GM21423 (cell line): ENCODE measurements at regions not wholly inside any gene's neighbourhood (a gene's known extent, or its start where the extent isn't known, plus 50 kb on each side); places are given as distances from the start of the nearest gene placed in this dataset.

Source experiments
- ATAC-seq: cut with Tn5 transposase; IDR thresholded peaks from one replicate; pipeline ENCODE4 v1.9.1; 2021; ENCODE audit warnings: mild to moderate bottlenecking, moderate library complexity; ENCODE audit not compliant: unreplicated experiment

GRCh38 chr17:77726549-77727006 is 231.9 kb upstream of the TNRC6C start:
- no peak for ATAC-seq

GRCh38 chr17:77727037-77727615 is 231.4 kb upstream of the TNRC6C start:
- ATAC-seq = no peak

GRCh38 chr17:77728474-77728795 is 230.1 kb upstream of the TNRC6C start:
- no peak for ATAC-seq

GRCh38 chr17:77728871-77729270 is 229.6 kb upstream of the TNRC6C start:
- no peak for ATAC-seq

GRCh38 chr17:77729587-77729986 is 228.9 kb upstream of the TNRC6C start:
- no peak for ATAC-seq

- no peak for ATAC-seq
Observed at GRCh38 chr17:77730376-77730775, 228.1 kb upstream of the TNRC6C start.

GRCh38 chr17:77733576-77734296 is 224.8 kb upstream of the TNRC6C start:
- ATAC-seq = no peak

GRCh38 chr17:77734371-77735080 is 224.0 kb upstream of the TNRC6C start:
- ATAC-seq = no peak

- ATAC-seq = no peak
Observed at GRCh38 chr17:77735081-77735565, 223.4 kb upstream of the TNRC6C start.

GRCh38 chr17:77735566-77736198 is 222.8 kb upstream of the TNRC6C start:
- ATAC-seq = no peak

- no peak for ATAC-seq
Observed at GRCh38 chr17:77736199-77736585, 222.3 kb upstream of the TNRC6C start.

- no peak for ATAC-seq
Observed at GRCh38 chr17:77736721-77737120, 221.8 kb upstream of the TNRC6C start.

GRCh38 chr17:77737442-77738265 is 220.8 kb upstream of the TNRC6C start:
- no peak for ATAC-seq

- ATAC-seq = no peak
Observed at GRCh38 chr17:77738751-77739531, 219.6 kb upstream of the TNRC6C start.

- ATAC-seq = no peak
Observed at GRCh38 chr17:77740481-77740880, 218.0 kb upstream of the TNRC6C start.

- ATAC-seq = no peak
Observed at GRCh38 chr17:77741109-77741508, 217.4 kb upstream of the TNRC6C start.

- no peak for ATAC-seq
Observed at GRCh38 chr17:77742579-77742978, 215.9 kb upstream of the TNRC6C start.

GRCh38 chr17:77744066-77744988 is 214.2 kb upstream of the TNRC6C start:
- no peak for ATAC-seq

GRCh38 chr17:77745702-77746101 is 212.8 kb upstream of the TNRC6C start:
- ATAC-seq = no peak
